Nephron progenitor cell (in vitro differentiated cells): ENCODE measurements at regions not wholly inside any gene's neighbourhood (a gene's known extent, or its start where the extent isn't known, plus 50 kb on each side); places are given as distances from the start of the nearest gene placed in this dataset.

Experiments
- DNase-seq: peaks from one replicate; pipeline ENCODE4 v3.0.0; 2021
- H3K27ac Mint-ChIP-seq: 2 replicates; pipeline ENCODE4 v1.8.0; 2021; ENCODE audit warnings: mild to moderate bottlenecking, moderate library complexity, mixed read lengths
- H3K27me3 Mint-ChIP-seq: 2 replicates; pipeline ENCODE4 v1.8.0; 2021; ENCODE audit warnings: mild to moderate bottlenecking, low read depth, mixed read lengths; ENCODE audit not compliant: poor library complexity
- H3K36me3 Mint-ChIP-seq: 2 replicates; pipeline ENCODE4 v1.8.0; 2021; ENCODE audit warnings: low read depth, mixed read lengths
- H3K4me1 Mint-ChIP-seq: 2 replicates; pipeline ENCODE4 v1.8.0; 2021; ENCODE audit warnings: mixed read lengths
- H3K4me3 Mint-ChIP-seq: 2 replicates; pipeline ENCODE4 v1.8.0; 2021; ENCODE audit warnings: mild to moderate bottlenecking, moderate library complexity, mixed read lengths
- H3K9me3 Mint-ChIP-seq: 2 replicates; pipeline ENCODE4 v1.8.0; 2021; ENCODE audit warnings: mild to moderate bottlenecking, moderate library complexity, mixed read lengths
- CTCF ChIP-seq: fragments of 200-600 bp; sonication (generic); IDR thresholded peaks from 2 replicates; pipeline ENCODE4 v1.5.0; 2021; ENCODE audit warnings: antibody characterized with exemption

GRCh38 chr1:54477153-54477561, 70.9 kb upstream of the ACOT11 start:
- Mint-ChIP-seq H3K36me3 (no peaks in the 10 kb centered on the region), H3K9me3 (no peaks in the 10 kb centered on the region), H3K4me1 (peaks cover 90% of the 10 kb centered on the region), H3K27me3 (peaks cover 4% of the 10 kb centered on the region), H3K27ac (peak overlapping the region; percentile 84), H3K4me3 (peak overlapping the region; percentile 60)
- DNase-seq = no peak
- TF ChIP-seq CTCF = no peak

DNA sequence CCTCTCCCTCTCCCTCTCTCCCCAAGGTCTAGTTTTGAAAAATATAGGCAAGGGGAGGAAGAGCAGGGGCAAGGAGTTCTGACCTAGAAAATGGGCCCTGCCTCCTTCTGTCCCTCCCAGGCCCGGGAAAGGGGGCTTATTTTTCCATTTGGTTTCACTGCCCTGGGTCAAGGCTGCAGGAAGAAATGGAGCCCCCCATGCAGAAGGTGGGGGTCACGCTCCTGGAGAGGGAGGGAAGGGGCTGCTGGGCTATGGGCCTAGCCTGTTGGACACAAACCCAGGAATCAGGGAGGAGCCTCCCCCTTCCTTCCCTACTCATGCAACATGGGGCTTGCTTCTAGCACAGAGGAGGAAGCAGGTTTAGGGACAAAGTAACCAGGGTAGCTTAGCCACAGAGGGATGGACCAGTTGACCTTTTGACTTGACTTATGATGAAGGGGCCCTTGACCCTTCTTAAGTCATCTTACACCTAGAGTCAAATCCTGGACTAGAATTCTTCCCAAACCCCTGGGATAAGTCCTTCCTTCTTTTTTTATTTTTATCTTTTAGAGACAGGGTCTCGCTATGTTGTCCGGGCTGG, 70.4 kb upstream of the SSBP3 start:
- DNase-seq = peak; percentile 10
- no peaks in the 10 kb centered on the region for H3K9me3 Mint-ChIP-seq
- peak overlapping the region; percentile 69 for H3K4me3 Mint-ChIP-seq
- H3K36me3 Mint-ChIP-seq = no peaks in the 10 kb centered on the region
- TF ChIP-seq CTCF = no peak
- H3K27ac Mint-ChIP-seq = peak overlapping the region; percentile 95
- H3K4me1 Mint-ChIP-seq = peaks cover 91% of the 10 kb centered on the region
- peaks cover 4% of the 10 kb centered on the region for H3K27me3 Mint-ChIP-seq

DNA sequence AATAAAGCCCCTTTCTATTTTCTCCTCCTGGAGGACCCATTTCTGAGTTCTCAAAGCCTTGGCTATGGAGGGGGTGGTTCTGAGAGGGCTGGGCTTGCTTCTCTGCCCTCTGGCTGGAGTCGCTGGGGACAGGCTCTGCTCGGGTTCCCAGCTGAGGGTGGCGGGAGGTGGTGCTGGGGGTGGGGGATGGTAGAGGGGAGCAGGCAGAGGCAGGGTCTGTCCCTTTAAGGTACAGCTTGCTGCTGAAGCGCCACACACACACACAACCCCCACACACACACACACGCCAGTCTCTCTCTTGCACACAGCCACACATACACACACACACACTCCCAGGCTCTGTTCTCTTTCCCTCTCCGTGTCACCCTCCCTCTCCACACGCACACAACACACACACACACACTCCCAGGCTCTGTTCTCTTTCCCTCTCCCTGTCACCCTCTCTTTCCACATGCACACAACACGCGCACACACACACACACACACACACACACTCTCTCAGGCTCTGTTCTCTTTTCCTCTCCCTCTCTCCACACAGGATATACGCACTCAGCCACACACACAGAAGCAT, 69.8 kb upstream of the SSBP3 start:
- H3K4me1 Mint-ChIP-seq = peaks cover 91% of the 10 kb centered on the region
- H3K4me3 Mint-ChIP-seq = peak overlapping the region; percentile 69
- H3K27me3 Mint-ChIP-seq = no peaks in the 10 kb centered on the region
- H3K27ac Mint-ChIP-seq = peak overlapping the region; percentile 95
- DNase-seq = peak; percentile 57
- H3K36me3 Mint-ChIP-seq = no peaks in the 10 kb centered on the region
- H3K9me3 Mint-ChIP-seq = no peaks in the 10 kb centered on the region
- TF ChIP-seq CTCF = no peak

- no peaks in the 10 kb centered on the region for H3K9me3 Mint-ChIP-seq
- H3K4me1 Mint-ChIP-seq = peaks cover 85% of the 10 kb centered on the region
- H3K27me3 Mint-ChIP-seq = no peaks in the 10 kb centered on the region
- H3K4me3 Mint-ChIP-seq = peak overlapping the region; percentile 69
- peak; percentile 59 for DNase-seq
- no peak for TF ChIP-seq CTCF
- no peaks in the 10 kb centered on the region for H3K36me3 Mint-ChIP-seq
- peak overlapping the region; percentile 95 for H3K27ac Mint-ChIP-seq
Observed at GRCh38 chr1:54475357-54475881, 69.2 kb upstream of the SSBP3 start.

DNA sequence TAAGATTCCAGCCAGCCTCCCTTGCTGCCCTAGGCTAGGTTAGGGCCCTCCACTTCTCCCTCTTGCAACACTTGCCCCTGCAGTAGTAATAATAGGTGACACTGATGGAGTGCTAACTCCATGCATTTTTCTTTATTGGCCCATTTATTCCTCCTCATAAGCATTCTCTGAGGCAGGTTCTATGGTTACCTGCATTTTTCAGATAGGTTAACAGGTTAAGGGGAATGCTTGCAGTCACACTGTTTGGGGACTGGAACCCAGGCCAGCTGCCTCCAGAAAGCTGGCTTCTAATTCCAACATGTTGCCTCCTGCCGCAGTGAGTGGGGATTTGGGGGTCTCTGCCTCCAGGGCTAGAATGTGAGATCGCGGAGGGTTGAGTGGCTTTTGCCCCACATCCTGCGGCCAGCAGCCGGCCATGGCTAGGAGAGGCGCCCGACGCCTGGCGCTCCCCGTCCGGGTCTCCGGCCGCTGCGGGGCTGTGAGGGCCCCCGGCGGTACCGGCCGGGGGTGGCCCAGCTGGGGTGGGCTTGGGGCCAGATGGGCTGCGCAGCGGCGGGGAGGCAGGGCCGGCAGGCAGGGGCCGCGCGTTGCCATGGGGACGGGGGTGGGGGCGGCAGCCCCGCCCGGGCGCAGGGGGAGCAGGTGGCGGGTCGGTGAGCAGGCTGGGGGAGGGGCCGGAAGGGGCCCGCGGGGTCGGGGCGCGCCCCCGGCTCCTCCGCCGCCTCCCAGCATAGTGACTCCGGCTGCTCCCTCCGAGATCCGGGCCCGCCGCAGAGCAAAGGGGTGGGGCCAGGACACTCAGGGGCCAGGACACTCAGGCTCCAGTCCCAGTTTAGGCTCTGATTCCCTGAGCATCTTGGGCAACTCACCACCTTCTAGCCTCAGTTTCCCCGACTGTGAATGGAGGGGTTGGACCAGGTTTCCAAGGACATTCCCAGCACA, 68.4 kb upstream of the SSBP3 start:
- H3K9me3 Mint-ChIP-seq = no peaks in the 10 kb centered on the region
- no peaks in the 10 kb centered on the region for H3K36me3 Mint-ChIP-seq
- peak overlapping the region; percentile 95 for H3K27ac Mint-ChIP-seq
- peaks cover 77% of the 10 kb centered on the region for H3K4me1 Mint-ChIP-seq
- TF ChIP-seq CTCF = no peak
- H3K4me3 Mint-ChIP-seq = peak overlapping the region; percentile 38
- peaks cover under 1% of the 10 kb centered on the region for H3K27me3 Mint-ChIP-seq
- DNase-seq = peak; percentile 83
